ENCODE measurements at regions not wholly inside any gene's neighbourhood (a gene's known extent, or its start where the extent isn't known, plus 50 kb on each side); places are given as distances from the start of the nearest gene placed in this dataset.

- no peak for TF ChIP-seq CTCF (conservative IDR thresholded peaks at IDR 0.05 in 1 of 2, IDR thresholded peaks at IDR 0.05 in 1 of 2; ENCODE audit: low read depth in 1 of 2, low read length in 2 of 2)
- TF ChIP-seq EZH2 (IDR thresholded peaks at IDR 0.05; ENCODE audit: low read length, missing control alignments) = no peak
Measured at GRCh38 chr2:525611-526010, 151.6 kb downstream of the TMEM18 start.
